HAP-1 (cell line): ENCODE measurements at regions not wholly inside any gene's neighbourhood (a gene's known extent, or its start where the extent isn't known, plus 50 kb on each side); places are given as distances from the start of the nearest gene placed in this dataset.
A peak's percentile ranks its signal among the peaks of the same experiment; 100 is the strongest.

Experiments used
- DNase-seq, 2 experiments: peaks; one replicate each; pipeline ENCODE4 v3.0.0-alpha.2; 2016 to 2020; ENCODE audit warnings: low spot score in 2 of 2
- H3K27me3 ChIP-seq: fragments of 250-450 bp; sonication (Bioruptor Pico); 2 replicates; pipeline ENCODE4 v1.5.1; 2020; ENCODE audit warnings: low read depth, mild to moderate bottlenecking, moderate library complexity
- H3K36me3 ChIP-seq: fragments of 250-450 bp; sonication (Bioruptor Pico); replicated peaks from 2 replicates; pipeline ENCODE4 v1.5.1; 2020; ENCODE audit warnings: mild to moderate bottlenecking
- H3K4me1 ChIP-seq: fragments of 250-450 bp; sonication (Bioruptor Pico); 2 replicates; pipeline ENCODE4 v1.5.1; 2020; ENCODE audit warnings: mild to moderate bottlenecking
- H3K4me3 ChIP-seq: fragments of 250-450 bp; sonication (Bioruptor Pico); 2 replicates; pipeline ENCODE4 v1.5.1; 2020; ENCODE audit warnings: mild to moderate bottlenecking, moderate library complexity
- H3K9me3 ChIP-seq: fragments of 250-450 bp; sonication (Bioruptor Pico); 2 replicates; pipeline ENCODE4 v1.5.1; 2020; ENCODE audit warnings: mild to moderate bottlenecking, moderate library complexity
- in situ Hi-C: fragments of 300-500 bp; cut with MboI; formaldehyde crosslinking; loops from 3 replicates; pipeline ENCODE4 v1.14.3; 2020; ENCODE audit warnings: low sequenced_read_pairs, inconsistent platforms, mixed read lengths

GRCh38 chr5:93039888-93040287 is 541.1 kb downstream of the NR2F1-AS1 start:
- in situ Hi-C loops, result no loop called here
- no peaks in the 10 kb centered on the region for H3K36me3 ChIP-seq
- no peak for DNase-seq
- no peaks in the 10 kb centered on the region for H3K9me3 ChIP-seq
- no peaks in the 10 kb centered on the region for H3K27me3 ChIP-seq
- no peaks in the 10 kb centered on the region; the same call in 1 of the 2 replicates for H3K4me1 ChIP-seq
- no peak overlapping the region for H3K4me3 ChIP-seq

- DNase-seq, result no peak
- Histone ChIP-seq H3K36me3 (no peaks in the 10 kb centered on the region), H3K4me1 (no peaks in the 10 kb centered on the region), H3K4me3 (no peak overlapping the region), H3K27me3 (no peaks in the 10 kb centered on the region), H3K9me3 (no peaks in the 10 kb centered on the region)
- in situ Hi-C loops, result no loop called here
Measured at GRCh38 chr5:93034621-93035590, 546.1 kb downstream of the NR2F1-AS1 start.

GRCh38 chr5:93022796-93023447 is 558.1 kb downstream of the NR2F1-AS1 start:
- H3K9me3 ChIP-seq, result no peaks in the 10 kb centered on the region
- in situ Hi-C loops, result no loop called here
- H3K27me3 ChIP-seq, result no peaks in the 10 kb centered on the region
- no peaks in the 10 kb centered on the region for H3K36me3 ChIP-seq
- H3K4me1 ChIP-seq, result peaks cover 32% of the 10 kb centered on the region
- no peak overlapping the region for H3K4me3 ChIP-seq
- no peak for DNase-seq

GRCh38 chr5:93022211-93022610 is 558.8 kb downstream of the NR2F1-AS1 start:
- Histone ChIP-seq H3K9me3 (no peaks in the 10 kb centered on the region), H3K27me3 (no peaks in the 10 kb centered on the region), H3K4me3 (no peak overlapping the region), H3K4me1 (peaks cover 32% of the 10 kb centered on the region), H3K36me3 (no peaks in the 10 kb centered on the region)
- DNase-seq, result peak in 1 of 2 experiments; percentile 95
- in situ Hi-C loops, result no loop called here

GRCh38 chr5:93019896-93020295 is 561.1 kb downstream of the NR2F1-AS1 start:
- in situ Hi-C loops, result no loop called here
- peak; percentile 24 to 33 for DNase-seq

GRCh38 chr5:93018461-93018860 is 562.6 kb downstream of the NR2F1-AS1 start:
- peaks cover 35% of the 10 kb centered on the region for H3K4me1 ChIP-seq
- H3K36me3 ChIP-seq, result no peaks in the 10 kb centered on the region
- DNase-seq, result no peak
- no peak overlapping the region for H3K4me3 ChIP-seq
- no peaks in the 10 kb centered on the region for H3K27me3 ChIP-seq
- in situ Hi-C loops, result no loop called here
- H3K9me3 ChIP-seq, result no peaks in the 10 kb centered on the region

More at GRCh38 chr5:93019896-93020295, 561.1 kb downstream of the NR2F1-AS1 start:
- H3K27me3 ChIP-seq, result no peaks in the 10 kb centered on the region
- H3K9me3 ChIP-seq, result no peaks in the 10 kb centered on the region
- H3K4me1 ChIP-seq, result peaks cover 41% of the 10 kb centered on the region
- H3K36me3 ChIP-seq, result no peaks in the 10 kb centered on the region
- H3K4me3 ChIP-seq, result no peak overlapping the region

- no peaks in the 10 kb centered on the region for H3K27me3 ChIP-seq
- no peak overlapping the region for H3K4me3 ChIP-seq
- H3K4me1 ChIP-seq, result peaks cover 35% of the 10 kb centered on the region
- no peak for DNase-seq
- no peaks in the 10 kb centered on the region for H3K36me3 ChIP-seq
- no peaks in the 10 kb centered on the region for H3K9me3 ChIP-seq
- in situ Hi-C loops, result no loop called here
Measured at GRCh38 chr5:93017849-93018248, 563.2 kb downstream of the NR2F1-AS1 start.

GRCh38 chr5:93017376-93017775 is 563.6 kb downstream of the NR2F1-AS1 start:
- Histone ChIP-seq H3K4me3 (no peak overlapping the region), H3K9me3 (no peaks in the 10 kb centered on the region), H3K27me3 (no peaks in the 10 kb centered on the region), H3K36me3 (no peaks in the 10 kb centered on the region), H3K4me1 (peaks cover 31% of the 10 kb centered on the region)
- DNase-seq, result no peak
- in situ Hi-C loops, result no loop called here

GRCh38 chr5:93010616-93011015 is 570.4 kb downstream of the NR2F1-AS1 start:
- Histone ChIP-seq H3K36me3 (no peaks in the 10 kb centered on the region), H3K4me3 (no peak overlapping the region), H3K9me3 (no peaks in the 10 kb centered on the region), H3K27me3 (no peaks in the 10 kb centered on the region), H3K4me1 (peaks cover 17% of the 10 kb centered on the region)
- in situ Hi-C loops, result no loop called here
- DNase-seq, result no peak

- Histone ChIP-seq H3K27me3 (no peaks in the 10 kb centered on the region), H3K4me3 (no peak overlapping the region), H3K36me3 (no peaks in the 10 kb centered on the region), H3K9me3 (no peaks in the 10 kb centered on the region), H3K4me1 (peaks cover 17% of the 10 kb centered on the region)
- in situ Hi-C loops, result no loop called here
- DNase-seq, result no peak
Measured at GRCh38 chr5:93010037-93010436, 571.0 kb downstream of the NR2F1-AS1 start.

- Histone ChIP-seq H3K9me3 (no peaks in the 10 kb centered on the region), H3K36me3 (no peaks in the 10 kb centered on the region), H3K4me3 (no peak overlapping the region), H3K27me3 (no peaks in the 10 kb centered on the region), H3K4me1 (peaks cover 17% of the 10 kb centered on the region)
- in situ Hi-C loops, result no loop called here
- no peak for DNase-seq
Measured at GRCh38 chr5:93008502-93009207, 572.4 kb downstream of the NR2F1-AS1 start.

- H3K36me3 ChIP-seq, result no peaks in the 10 kb centered on the region
- in situ Hi-C loops, result no loop called here
- no peak overlapping the region for H3K4me3 ChIP-seq
- H3K27me3 ChIP-seq, result no peaks in the 10 kb centered on the region
- no peak for DNase-seq
- H3K9me3 ChIP-seq, result no peaks in the 10 kb centered on the region
- H3K4me1 ChIP-seq, result peaks cover 13% of the 10 kb centered on the region
Measured at GRCh38 chr5:93006915-93007314, 574.1 kb downstream of the NR2F1-AS1 start.

GRCh38 chr5:92998456-92998855 is 582.6 kb downstream of the NR2F1-AS1 start:
- Histone ChIP-seq H3K36me3 (no peaks in the 10 kb centered on the region), H3K9me3 (no peaks in the 10 kb centered on the region), H3K4me3 (no peak overlapping the region), H3K27me3 (no peaks in the 10 kb centered on the region), H3K4me1 (no peaks in the 10 kb centered on the region)
- DNase-seq, result no peak
- in situ Hi-C loops, result no loop called here

- H3K4me1 ChIP-seq, result no peaks in the 10 kb centered on the region
- H3K36me3 ChIP-seq, result no peaks in the 10 kb centered on the region
- in situ Hi-C loops, result no loop called here
- H3K4me3 ChIP-seq, result no peak overlapping the region
- H3K9me3 ChIP-seq, result no peaks in the 10 kb centered on the region
- no peak for DNase-seq
- H3K27me3 ChIP-seq, result no peaks in the 10 kb centered on the region
Measured at GRCh38 chr5:92994392-92994791, 586.6 kb downstream of the NR2F1-AS1 start.
